ENCODE measurements at regions not wholly inside any gene's neighbourhood (a gene's known extent, or its start where the extent isn't known, plus 50 kb on each side); places are given as distances from the start of the nearest gene placed in this dataset.

- no peak for TF ChIP-seq EGR1 (IDR thresholded peaks at IDR 0.05; ENCODE audit: low read depth in 2 of 2)
- no peak for TF ChIP-seq CTCF (IDR thresholded peaks at IDR 0.05; ENCODE audit: low read depth, low read length, missing input control)
- TF ChIP-seq MAX (IDR thresholded peaks at IDR 0.05) = no peak
- TF ChIP-seq RXRA (IDR thresholded peaks at IDR 0.05) = no peak
- no peak for TF ChIP-seq NR2F2 (IDR thresholded peaks at IDR 0.05)
- TF ChIP-seq GABPA (IDR thresholded peaks at IDR 0.05 in 1 of 2, conservative IDR thresholded peaks at IDR 0.05 in 1 of 2) = no peak
- no peak for TF ChIP-seq REST (IDR thresholded peaks at IDR 0.05)
- no peak for TF ChIP-seq TAF1 (conservative IDR thresholded peaks at IDR 0.05)
Measured at GRCh38 chr4:111494971-111495370, 650.3 kb upstream of the FAM241A start.

Data from liver (tissue), 3 donors.